Right lobe of liver (tissue), 4 donors: ENCODE measurements at regions not wholly inside any gene's neighbourhood (a gene's known extent, or its start where the extent isn't known, plus 50 kb on each side); places are given as distances from the start of the nearest gene placed in this dataset.

ENCODE experiments used
- CTCF ChIP-seq, 4 donors: fragments of 200-600 bp in 3 of 4; fragments of 450-650 bp in 1 of 4; IDR thresholded peaks; one replicate each; pipeline versions ENCODE4 v1.5.1 to v1.8.0; 2016 to 2022; ENCODE audit warnings: antibody characterized with exemption in 4 of 4, mild to moderate bottlenecking in 2 of 4
- POLR2A ChIP-seq: fragments of 450-650 bp; IDR thresholded peaks from one replicate; pipeline ENCODE4 v1.6.1; 2017; ENCODE audit warnings: antibody characterized with exemption, mild to moderate bottlenecking
- donor health status: DM: no; HTN: no; CAD: no.
- donor health status: DM: no; HTN: no; CAD: no.
- donor health status: DM: no; HTN: yes; CAD: no.

GRCh38 chr7:96380111-96380512 lies 58.2 kb upstream of the SLC25A13 start:
- TF ChIP-seq CTCF (IDR thresholded peaks at IDR 0.05) (no peak), POLR2A (no peak)
